Thoracic aorta (tissue), 2 donors: ENCODE measurements at regions not wholly inside any gene's neighbourhood (a gene's known extent, or its start where the extent isn't known, plus 50 kb on each side); places are given as distances from the start of the nearest gene placed in this dataset.
"Not testable (repeated sequence)": the region's sequence is repeated elsewhere in the genome, so short reads cannot be mapped to it uniquely, and the experiment has no call there.

Experiments
- ATAC-seq: fragments of 150-250 bp; one replicate; pipeline ENCODE4 v1.8.0; 2017; ENCODE audit warnings: low read depth; ENCODE audit not compliant: insufficient number of reproducible peaks, low FRiP score
- DNase-seq: peaks from one replicate; pipeline ENCODE4 v3.0.0-alpha.2; 2020; ENCODE audit warnings: low spot score
- H3K27ac ChIP-seq, 2 donors: fragments of 200-600 bp; sonication (generic); 1 replicate in 1 of 2; 2 replicates in 1 of 2; pipeline ENCODE4 v1.5.1; 2016; ENCODE audit warnings: mild to moderate bottlenecking in 2 of 2, moderate library complexity in 2 of 2
- H3K27me3 ChIP-seq: fragments of 200-600 bp; sonication (generic); replicated peaks from 2 replicates; pipeline ENCODE4 v1.6.0; 2016; ENCODE audit warnings: mild to moderate bottlenecking; ENCODE audit not compliant: insufficient read depth
- H3K36me3 ChIP-seq: fragments of 200-600 bp; sonication (generic); one replicate; pipeline ENCODE4 v1.5.1; 2016
- H3K4me1 ChIP-seq, 2 donors: fragments of 200-600 bp; sonication (generic); 1 replicate in 1 of 2; 2 replicates in 1 of 2; pipeline versions ENCODE4 v1.5.1 to v1.6.0; 2016; ENCODE audit warnings: low read depth in 2 of 2, mild to moderate bottlenecking in 1 of 2; ENCODE audit not compliant: control insufficient read depth in 1 of 2
- H3K4me3 ChIP-seq: fragments of 200-600 bp; sonication (generic); 2 replicates; pipeline ENCODE4 v1.5.1; 2016; ENCODE audit warnings: mild to moderate bottlenecking
- H3K9me3 ChIP-seq: fragments of 200-600 bp; sonication (generic); 2 replicates; pipeline ENCODE4 v1.5.1; 2016
- CTCF ChIP-seq: fragments of 200-600 bp; sonication (generic); IDR thresholded peaks from one replicate; pipeline ENCODE4 v1.5.1; 2019; ENCODE audit warnings: antibody characterized with exemption

- peaks cover 12 to 17% of the 10 kb centered on the region in 2 donors for H3K4me1 ChIP-seq
- ATAC-seq: no peak
- TF ChIP-seq CTCF: no peak
These were observed 72.5 kb upstream of the AGR3 start for GRCh38 chr7:16954321-16954720.

GRCh38 chr7:16958724-16959123 lies 76.9 kb upstream of the AGR3 start:
- Histone ChIP-seq H3K36me3 (no peaks in the 10 kb centered on the region), H3K27ac (no peak overlapping the region), H3K4me3 (no peak overlapping the region), H3K9me3 (no peaks in the 10 kb centered on the region), H3K4me1 (peaks cover 19 to 34% of the 10 kb centered on the region in 2 donors), H3K27me3 (no peaks in the 10 kb centered on the region)
- DNase-seq (no peak), ATAC-seq (no peak)
- no peak for TF ChIP-seq CTCF

More at GRCh38 chr7:16954321-16954720, 72.5 kb upstream of the AGR3 start:
- H3K4me3 ChIP-seq: no peak overlapping the region
- no peaks in the 10 kb centered on the region for H3K9me3 ChIP-seq
- H3K36me3 ChIP-seq: no peaks in the 10 kb centered on the region
- peak overlapping the region in 1 of 2 donors; percentile 16 for H3K27ac ChIP-seq
- no peaks in the 10 kb centered on the region for H3K27me3 ChIP-seq
- no peak for DNase-seq

- no peak overlapping the region for H3K27ac ChIP-seq
- no peak for TF ChIP-seq CTCF
- no peak for DNase-seq
- no peak overlapping the region for H3K4me3 ChIP-seq
- peaks cover 10 to 21% of the 10 kb centered on the region in 2 donors for H3K4me1 ChIP-seq
- ATAC-seq: no peak
- no peaks in the 10 kb centered on the region for H3K9me3 ChIP-seq
- H3K36me3 ChIP-seq: no peaks in the 10 kb centered on the region
- H3K27me3 ChIP-seq: no peaks in the 10 kb centered on the region
These were observed 78.7 kb upstream of the AGR3 start for GRCh38 chr7:16960337-16960965.

GRCh38 chr7:16961641-16962040 lies 79.9 kb upstream of the AGR3 start:
- DNase-seq (no peak), ATAC-seq (no peak)
- H3K9me3 ChIP-seq: no peaks in the 10 kb centered on the region
- H3K27me3 ChIP-seq: no peaks in the 10 kb centered on the region
- H3K4me1 ChIP-seq: peaks cover 10 to 27% of the 10 kb centered on the region in 2 donors
- peak; percentile 16 for TF ChIP-seq CTCF
- no peaks in the 10 kb centered on the region for H3K36me3 ChIP-seq
- peak overlapping the region; percentile 46 to 70 for H3K27ac ChIP-seq
- H3K4me3 ChIP-seq: no peak overlapping the region

- Histone ChIP-seq H3K4me1 (peaks cover 17 to 40% of the 10 kb centered on the region in 2 donors), H3K27ac (peak overlapping the region in 1 of 2 donors; percentile 70), H3K27me3 (no peaks in the 10 kb centered on the region), H3K4me3 (no peak overlapping the region), H3K36me3 (no peaks in the 10 kb centered on the region), H3K9me3 (no peaks in the 10 kb centered on the region)
- TF ChIP-seq CTCF: no peak
- ATAC-seq (no peak), DNase-seq (no peak)
These were observed 81.3 kb upstream of the AGR3 start for GRCh38 chr7:16963044-16963443.

GRCh38 chr7:16965697-16966096 lies 83.9 kb upstream of the AGR3 start:
- DNase-seq, ATAC-seq, H3K36me3 ChIP-seq, H3K4me3 ChIP-seq, H3K9me3 ChIP-seq, H3K27me3 ChIP-seq: not testable (repeated sequence)
- Histone ChIP-seq H3K4me1 (peaks cover 30 to 47% of the 10 kb centered on the region in 2 donors), H3K27ac (peak overlapping the region in 1 of 2 donors; percentile 57)
